ENCODE measurements at regions not wholly inside any gene's neighbourhood (a gene's known extent, or its start where the extent isn't known, plus 50 kb on each side); places are given as distances from the start of the nearest gene placed in this dataset.

- Histone ChIP-seq H3K4me1 (ENCODE audit: control insufficient read depth in 2 of 3, insufficient read depth in 2 of 3, low read depth in 1 of 3, low read length in 3 of 3) (no peaks in the 10 kb centered on the region), H3K27ac (ENCODE audit: low read depth in 2 of 2, low read length in 2 of 2) (no peak overlapping the region), H3K9ac (ENCODE audit: low read length in 3 of 3) (no peak overlapping the region), H3K27me3 (ENCODE audit: control insufficient read depth, insufficient read depth, low read length) (no peaks in the 10 kb centered on the region), H3K9me3 (ENCODE audit: control insufficient read depth in 2 of 3, insufficient read depth in 1 of 3, low read length in 3 of 3) (no peaks in the 10 kb centered on the region), H3K36me3 (ENCODE audit: control insufficient read depth in 2 of 3, insufficient read depth in 3 of 3, low read length in 3 of 3) (no peaks in the 10 kb centered on the region), H3K4me3 (ENCODE audit: low read length in 3 of 3) (no peak overlapping the region)
- no peak for DNase-seq
- FAIRE-seq = no peak
- intact Hi-C loops (cut with DNase I) = no loop called here
- TF ChIP-seq, protein P1, sequence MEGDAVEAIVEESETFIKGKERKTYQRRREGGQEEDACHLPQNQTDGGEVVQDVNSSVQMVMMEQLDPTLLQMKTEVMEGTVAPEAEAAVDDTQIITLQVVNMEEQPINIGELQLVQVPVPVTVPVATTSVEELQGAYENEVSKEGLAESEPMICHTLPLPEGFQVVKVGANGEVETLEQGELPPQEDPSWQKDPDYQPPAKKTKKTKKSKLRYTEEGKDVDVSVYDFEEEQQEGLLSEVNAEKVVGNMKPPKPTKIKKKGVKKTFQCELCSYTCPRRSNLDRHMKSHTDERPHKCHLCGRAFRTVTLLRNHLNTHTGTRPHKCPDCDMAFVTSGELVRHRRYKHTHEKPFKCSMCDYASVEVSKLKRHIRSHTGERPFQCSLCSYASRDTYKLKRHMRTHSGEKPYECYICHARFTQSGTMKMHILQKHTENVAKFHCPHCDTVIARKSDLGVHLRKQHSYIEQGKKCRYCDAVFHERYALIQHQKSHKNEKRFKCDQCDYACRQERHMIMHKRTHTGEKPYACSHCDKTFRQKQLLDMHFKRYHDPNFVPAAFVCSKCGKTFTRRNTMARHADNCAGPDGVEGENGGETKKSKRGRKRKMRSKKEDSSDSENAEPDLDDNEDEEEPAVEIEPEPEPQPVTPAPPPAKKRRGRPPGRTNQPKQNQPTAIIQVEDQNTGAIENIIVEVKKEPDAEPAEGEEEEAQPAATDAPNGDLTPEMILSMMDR (IDR thresholded peaks at IDR 0.05; ENCODE audit: borderline replicate concordance, extremely low read depth, insufficient read depth) = no peak
Measured at GRCh38 chr13:44748439-44748838, 172.3 kb upstream of the TSC22D1 start.

DNA sequence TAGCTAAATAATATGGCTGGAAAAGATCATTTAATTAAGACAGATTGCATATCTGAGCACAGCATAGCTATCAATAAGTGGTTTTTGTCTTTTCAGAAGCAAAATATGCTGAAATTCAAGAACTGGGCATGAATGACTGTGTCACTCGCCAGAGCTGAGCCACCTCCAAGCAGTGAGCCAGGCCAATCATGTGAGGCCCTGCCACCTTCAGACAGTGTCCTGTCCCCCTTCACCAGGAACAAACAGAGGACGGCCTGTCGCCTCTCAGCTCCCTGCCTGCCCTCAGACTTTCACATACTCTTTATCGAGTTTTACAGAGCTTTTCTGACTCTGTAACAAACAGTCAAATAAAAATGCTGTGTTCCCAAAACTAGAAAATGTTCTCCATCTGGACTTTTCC, 171.0 kb upstream of the TSC22D1 start:
- no peak overlapping the region for H3K9ac ChIP-seq (ENCODE audit: low read length in 3 of 3)
- TF ChIP-seq, protein P1 (IDR thresholded peaks at IDR 0.05; ENCODE audit: borderline replicate concordance, extremely low read depth, insufficient read depth) = no peak
- H3K27me3 ChIP-seq (ENCODE audit: control insufficient read depth, insufficient read depth, low read length) = no peaks in the 10 kb centered on the region
- no peaks in the 10 kb centered on the region for H3K4me1 ChIP-seq (ENCODE audit: control insufficient read depth in 2 of 3, insufficient read depth in 2 of 3, low read depth in 1 of 3, low read length in 3 of 3)
- FAIRE-seq = no peak
- no peak overlapping the region for H3K4me3 ChIP-seq (ENCODE audit: low read length in 3 of 3)
- no peaks in the 10 kb centered on the region for H3K36me3 ChIP-seq (ENCODE audit: control insufficient read depth in 2 of 3, insufficient read depth in 3 of 3, low read length in 3 of 3)
- intact Hi-C loops (cut with DNase I) = no loop called here
- no peaks in the 10 kb centered on the region for H3K9me3 ChIP-seq (ENCODE audit: control insufficient read depth in 2 of 3, insufficient read depth in 1 of 3, low read length in 3 of 3)
- DNase-seq = no peak
- no peak overlapping the region for H3K27ac ChIP-seq (ENCODE audit: low read depth in 2 of 2, low read length in 2 of 2)

GRCh38 chr13:44746690-44747089, 170.6 kb upstream of the TSC22D1 start:
- no peaks in the 10 kb centered on the region for H3K4me1 ChIP-seq (ENCODE audit: control insufficient read depth in 2 of 3, insufficient read depth in 2 of 3, low read depth in 1 of 3, low read length in 3 of 3)
- no peaks in the 10 kb centered on the region for H3K9me3 ChIP-seq (ENCODE audit: control insufficient read depth in 2 of 3, insufficient read depth in 1 of 3, low read length in 3 of 3)
- H3K27ac ChIP-seq (ENCODE audit: low read depth in 2 of 2, low read length in 2 of 2) = no peak overlapping the region
- H3K27me3 ChIP-seq (ENCODE audit: control insufficient read depth, insufficient read depth, low read length) = no peaks in the 10 kb centered on the region
- no peak overlapping the region for H3K9ac ChIP-seq (ENCODE audit: low read length in 3 of 3)
- no peaks in the 10 kb centered on the region for H3K36me3 ChIP-seq (ENCODE audit: control insufficient read depth in 2 of 3, insufficient read depth in 3 of 3, low read length in 3 of 3)
- no peak overlapping the region for H3K4me3 ChIP-seq (ENCODE audit: low read length in 3 of 3)
- intact Hi-C loops (cut with DNase I) = no loop called here
- DNase-seq (no peak), FAIRE-seq (no peak)
- TF ChIP-seq, protein P1 (IDR thresholded peaks at IDR 0.05; ENCODE audit: borderline replicate concordance, extremely low read depth, insufficient read depth) = no peak

Measured in kidney (tissue), 13 donors.